HEK293T (cell line): ENCODE measurements at regions not wholly inside any gene's neighbourhood (a gene's known extent, or its start where the extent isn't known, plus 50 kb on each side); places are given as distances from the start of the nearest gene placed in this dataset.
"Not testable (repeated sequence)": the region's sequence is repeated elsewhere in the genome, so short reads cannot be mapped to it uniquely, and the experiment has no call there.

Source experiments
- FOXA1 ChIP-seq: fragments of 450-650 bp; IDR thresholded peaks from 2 replicates; pipeline ENCODE4 v1.6.1; 2016; ENCODE audit warnings: mild to moderate bottlenecking
- FOXM1 ChIP-seq: fragments of 450-650 bp; IDR thresholded peaks from 2 replicates; pipeline ENCODE4 v1.6.1; 2017; ENCODE audit warnings: mild to moderate bottlenecking, borderline replicate concordance
- HDGF ChIP-seq: fragments of 450-650 bp; IDR thresholded peaks from 2 replicates; pipeline ENCODE4 v1.6.1; 2017; ENCODE audit warnings: antibody characterized with exemption, borderline replicate concordance
- L3MBTL2 ChIP-seq: fragments of 450-650 bp; conservative IDR thresholded peaks from 2 replicates; pipeline ENCODE4 v1.6.1; 2016; ENCODE audit warnings: mild to moderate bottlenecking
- LEF1 ChIP-seq: fragments of 450-650 bp; IDR thresholded peaks from 2 replicates; pipeline ENCODE4 v1.6.1; 2017; ENCODE audit warnings: mild to moderate bottlenecking, borderline replicate concordance
- NFRKB ChIP-seq: fragments of 450-650 bp; IDR thresholded peaks from 2 replicates; pipeline ENCODE4 v1.6.1; 2016; ENCODE audit warnings: mild to moderate bottlenecking, moderate library complexity
- PKNOX1 ChIP-seq: fragments of 450-650 bp; IDR thresholded peaks from 2 replicates; pipeline ENCODE4 v1.6.1; 2016
- SP1 ChIP-seq: fragments of 450-650 bp; IDR thresholded peaks from 2 replicates; pipeline ENCODE4 v1.6.1; 2017
- TARDBP ChIP-seq: fragments of 450-650 bp; IDR thresholded peaks from 2 replicates; pipeline ENCODE4 v1.6.1; 2016
- ZNF384 ChIP-seq: fragments of 450-650 bp; IDR thresholded peaks from 2 replicates; pipeline ENCODE4 v1.6.1; 2016

GRCh38 chr11:8774916-8775315 is 92.3 kb downstream of the RPL27A start:
- not testable (repeated sequence) for TF ChIP-seq TARDBP, FOXM1, FOXA1, NFRKB, PKNOX1, SP1, L3MBTL2, ZNF384, HDGF, LEF1
